ENCODE measurements at regions not wholly inside any gene's neighbourhood (a gene's known extent, or its start where the extent isn't known, plus 50 kb on each side); places are given as distances from the start of the nearest gene placed in this dataset.

DNA sequence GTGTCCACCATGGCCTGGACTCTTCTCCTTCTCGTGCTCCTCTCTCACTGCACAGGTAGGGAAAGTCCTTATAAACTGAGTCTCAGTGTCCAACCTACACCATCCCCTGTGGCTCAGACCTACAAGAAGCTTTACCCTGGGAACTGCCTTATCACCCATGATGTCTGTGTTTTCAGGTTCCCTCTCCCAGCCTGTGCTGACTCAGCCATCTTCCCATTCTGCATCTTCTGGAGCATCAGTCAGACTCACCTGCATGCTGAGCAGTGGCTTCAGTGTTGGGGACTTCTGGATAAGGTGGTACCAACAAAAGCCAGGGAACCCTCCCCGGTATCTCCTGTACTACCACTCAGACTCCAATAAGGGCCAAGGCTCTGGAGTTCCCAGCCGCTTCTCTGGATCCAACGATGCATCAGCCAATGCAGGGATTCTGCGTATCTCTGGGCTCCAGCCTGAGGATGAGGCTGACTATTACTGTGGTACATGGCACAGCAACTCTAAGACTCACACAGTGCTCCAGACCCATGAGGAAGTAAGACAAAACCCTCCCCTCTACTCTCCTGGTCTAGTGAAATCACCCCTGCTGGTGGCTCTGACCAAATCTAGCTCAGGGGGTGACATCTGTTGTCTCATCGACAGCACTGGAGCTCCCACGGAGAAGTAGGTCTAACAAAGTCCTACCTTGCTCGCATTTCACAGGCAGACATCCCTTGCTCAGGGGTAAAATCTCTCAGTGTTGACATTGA is 74.3 kb downstream of the VPREB1 start (continued):
- TF ChIP-seq, protein P1, sequence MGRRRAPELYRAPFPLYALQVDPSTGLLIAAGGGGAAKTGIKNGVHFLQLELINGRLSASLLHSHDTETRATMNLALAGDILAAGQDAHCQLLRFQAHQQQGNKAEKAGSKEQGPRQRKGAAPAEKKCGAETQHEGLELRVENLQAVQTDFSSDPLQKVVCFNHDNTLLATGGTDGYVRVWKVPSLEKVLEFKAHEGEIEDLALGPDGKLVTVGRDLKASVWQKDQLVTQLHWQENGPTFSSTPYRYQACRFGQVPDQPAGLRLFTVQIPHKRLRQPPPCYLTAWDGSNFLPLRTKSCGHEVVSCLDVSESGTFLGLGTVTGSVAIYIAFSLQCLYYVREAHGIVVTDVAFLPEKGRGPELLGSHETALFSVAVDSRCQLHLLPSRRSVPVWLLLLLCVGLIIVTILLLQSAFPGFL (CRISPR knock-in tag; IDR thresholded peaks at IDR 0.05), result no peak
- TF ChIP-seq EZH2 (IDR thresholded peaks at IDR 0.05; ENCODE audit: borderline replicate concordance, low read depth, low read length) (no peak), SIRT6 (IDR thresholded peaks at IDR 0.05; ENCODE audit: low read depth, low read length) (no peak), SETDB1 (IDR thresholded peaks at IDR 0.05; ENCODE audit: low read length) (no peak), ZNF143 (CRISPR knock-in tag; IDR thresholded peaks at IDR 0.05) (no peak), POLR3G (IDR thresholded peaks at IDR 0.05; ENCODE audit: extremely low read depth, insufficient read length, insufficient replicate concordance) (no peak), EWSR1 (IDR thresholded peaks at IDR 0.05; ENCODE audit: borderline replicate concordance, low read depth, partially characterized antibody) (no peak), SMARCA5 (IDR thresholded peaks at IDR 0.05) (no peak), ZNF75A (CRISPR knock-in tag; IDR thresholded peaks at IDR 0.05) (no peak), ZNF23 (CRISPR knock-in tag; IDR thresholded peaks at IDR 0.05) (no peak), NCOR1 (IDR thresholded peaks at IDR 0.05) (no peak), MYNN (IDR thresholded peaks at IDR 0.05) (no peak), MYNN (CRISPR knock-in tag; IDR thresholded peaks at IDR 0.05) (0 out of 2 replicates have a peak, but pooled peaks have one; percentile 19)
- TF ChIP-seq, protein P2, sequence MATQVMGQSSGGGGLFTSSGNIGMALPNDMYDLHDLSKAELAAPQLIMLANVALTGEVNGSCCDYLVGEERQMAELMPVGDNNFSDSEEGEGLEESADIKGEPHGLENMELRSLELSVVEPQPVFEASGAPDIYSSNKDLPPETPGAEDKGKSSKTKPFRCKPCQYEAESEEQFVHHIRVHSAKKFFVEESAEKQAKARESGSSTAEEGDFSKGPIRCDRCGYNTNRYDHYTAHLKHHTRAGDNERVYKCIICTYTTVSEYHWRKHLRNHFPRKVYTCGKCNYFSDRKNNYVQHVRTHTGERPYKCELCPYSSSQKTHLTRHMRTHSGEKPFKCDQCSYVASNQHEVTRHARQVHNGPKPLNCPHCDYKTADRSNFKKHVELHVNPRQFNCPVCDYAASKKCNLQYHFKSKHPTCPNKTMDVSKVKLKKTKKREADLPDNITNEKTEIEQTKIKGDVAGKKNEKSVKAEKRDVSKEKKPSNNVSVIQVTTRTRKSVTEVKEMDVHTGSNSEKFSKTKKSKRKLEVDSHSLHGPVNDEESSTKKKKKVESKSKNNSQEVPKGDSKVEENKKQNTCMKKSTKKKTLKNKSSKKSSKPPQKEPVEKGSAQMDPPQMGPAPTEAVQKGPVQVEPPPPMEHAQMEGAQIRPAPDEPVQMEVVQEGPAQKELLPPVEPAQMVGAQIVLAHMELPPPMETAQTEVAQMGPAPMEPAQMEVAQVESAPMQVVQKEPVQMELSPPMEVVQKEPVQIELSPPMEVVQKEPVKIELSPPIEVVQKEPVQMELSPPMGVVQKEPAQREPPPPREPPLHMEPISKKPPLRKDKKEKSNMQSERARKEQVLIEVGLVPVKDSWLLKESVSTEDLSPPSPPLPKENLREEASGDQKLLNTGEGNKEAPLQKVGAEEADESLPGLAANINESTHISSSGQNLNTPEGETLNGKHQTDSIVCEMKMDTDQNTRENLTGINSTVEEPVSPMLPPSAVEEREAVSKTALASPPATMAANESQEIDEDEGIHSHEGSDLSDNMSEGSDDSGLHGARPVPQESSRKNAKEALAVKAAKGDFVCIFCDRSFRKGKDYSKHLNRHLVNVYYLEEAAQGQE (IDR thresholded peaks at IDR 0.05; ENCODE audit: borderline replicate concordance), result no peak
- TF ChIP-seq, protein P2 (CRISPR knock-in tag; IDR thresholded peaks at IDR 0.05; ENCODE audit: low read depth), result no peak
- TF ChIP-seq, protein P3, sequence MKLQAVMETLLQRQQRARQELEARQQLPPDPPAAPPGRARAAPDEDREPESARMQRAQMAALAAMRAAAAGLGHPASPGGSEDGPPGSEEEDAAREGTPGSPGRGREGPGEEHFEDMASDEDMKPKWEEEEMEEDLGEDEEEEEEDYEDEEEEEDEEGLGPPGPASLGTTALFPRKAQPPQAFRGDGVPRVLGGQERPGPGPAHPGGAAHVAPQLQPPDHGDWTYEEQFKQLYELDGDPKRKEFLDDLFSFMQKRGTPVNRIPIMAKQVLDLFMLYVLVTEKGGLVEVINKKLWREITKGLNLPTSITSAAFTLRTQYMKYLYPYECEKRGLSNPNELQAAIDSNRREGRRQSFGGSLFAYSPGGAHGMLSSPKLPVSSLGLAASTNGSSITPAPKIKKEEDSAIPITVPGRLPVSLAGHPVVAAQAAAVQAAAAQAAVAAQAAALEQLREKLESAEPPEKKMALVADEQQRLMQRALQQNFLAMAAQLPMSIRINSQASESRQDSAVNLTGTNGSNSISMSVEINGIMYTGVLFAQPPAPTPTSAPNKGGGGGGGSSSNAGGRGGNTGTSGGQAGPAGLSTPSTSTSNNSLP (IDR thresholded peaks at IDR 0.05; ENCODE audit: borderline replicate concordance, low read depth, low read length), result no peak
